Parathyroid adenoma (tissue), 2 donors: ENCODE measurements at regions not wholly inside any gene's neighbourhood (a gene's known extent, or its start where the extent isn't known, plus 50 kb on each side); places are given as distances from the start of the nearest gene placed in this dataset.

Experiments
- H2AFZ ChIP-seq: fragments of 300-600 bp; sonication (generic); one replicate; pipeline ENCODE4 v1.7.0; 2017; ENCODE audit warnings: antibody characterized with exemption, mild to moderate bottlenecking
- H3K27ac ChIP-seq: fragments of 300-600 bp; sonication (generic); one replicate; pipeline ENCODE4 v1.7.0; 2017
- H3K27me3 ChIP-seq: fragments of 300-600 bp; sonication (generic); one replicate; pipeline ENCODE4 v1.7.0; 2017; ENCODE audit warnings: low read length; ENCODE audit not compliant: control insufficient read depth, insufficient read depth
- H3K36me3 ChIP-seq: fragments of 300-600 bp; sonication (generic); one replicate; pipeline ENCODE4 v1.7.0; 2017; ENCODE audit warnings: low read length; ENCODE audit not compliant: control insufficient read depth, insufficient read depth
- H3K4me1 ChIP-seq: fragments of 300-600 bp; sonication (generic); one replicate; pipeline ENCODE4 v1.7.0; 2017; ENCODE audit warnings: control low read depth
- H3K4me2 ChIP-seq: fragments of 300-600 bp; sonication (generic); one replicate; pipeline ENCODE4 v1.7.0; 2017; ENCODE audit warnings: low read length
- H3K4me3 ChIP-seq: fragments of 300-600 bp; sonication (generic); one replicate; pipeline ENCODE4 v1.7.0; 2017; ENCODE audit warnings: low read depth, low read length
- H3K79me2 ChIP-seq: fragments of 300-600 bp; sonication (generic); one replicate; pipeline ENCODE4 v1.7.0; 2017; ENCODE audit warnings: control low read depth
- H3K9ac ChIP-seq: fragments of 300-600 bp; sonication (generic); one replicate; pipeline ENCODE4 v1.7.0; 2017; ENCODE audit warnings: mild to moderate bottlenecking
- H3K9me3 ChIP-seq: fragments of 300-600 bp; sonication (generic); one replicate; pipeline ENCODE4 v1.7.0; 2017; ENCODE audit warnings: low read length; ENCODE audit not compliant: control insufficient read depth
- CTCF ChIP-seq: fragments of 300-600 bp; sonication (generic); IDR thresholded peaks from one replicate; pipeline ENCODE4 v1.7.0; 2017; ENCODE audit warnings: antibody characterized with exemption, mild to moderate bottlenecking
- donor health status: primary hyperparathyroidism.

GRCh38 chr7:95718577-95719410, 53.6 kb upstream of the DYNC1I1 start:
- H3K4me3 ChIP-seq: no peak overlapping the region
- H3K27me3 ChIP-seq: no peaks in the 10 kb centered on the region
- H3K4me1 ChIP-seq: no peaks in the 10 kb centered on the region
- no peak overlapping the region for H3K9ac ChIP-seq
- no peak overlapping the region for H3K27ac ChIP-seq
- no peaks in the 10 kb centered on the region for H3K79me2 ChIP-seq
- no peak overlapping the region for H3K4me2 ChIP-seq
- TF ChIP-seq CTCF: no peak
- no peak overlapping the region for H2AFZ ChIP-seq
- no peaks in the 10 kb centered on the region for H3K36me3 ChIP-seq
- no peaks in the 10 kb centered on the region for H3K9me3 ChIP-seq

- no peak overlapping the region for H3K4me2 ChIP-seq
- H3K9ac ChIP-seq: no peak overlapping the region
- no peaks in the 10 kb centered on the region for H3K79me2 ChIP-seq
- H3K9me3 ChIP-seq: peaks cover 3% of the 10 kb centered on the region
- H3K27ac ChIP-seq: no peak overlapping the region
- no peak overlapping the region for H3K4me3 ChIP-seq
- no peaks in the 10 kb centered on the region for H3K27me3 ChIP-seq
- TF ChIP-seq CTCF: no peak
- no peaks in the 10 kb centered on the region for H3K4me1 ChIP-seq
- H2AFZ ChIP-seq: no peak overlapping the region
- no peaks in the 10 kb centered on the region for H3K36me3 ChIP-seq
Measured at GRCh38 chr7:95716357-95717122, 55.8 kb upstream of the DYNC1I1 start.

GRCh38 chr7:95715274-95715673, 57.1 kb upstream of the DYNC1I1 start:
- no peak overlapping the region for H3K4me3 ChIP-seq
- TF ChIP-seq CTCF: no peak
- H2AFZ ChIP-seq: no peak overlapping the region
- H3K9me3 ChIP-seq: peaks cover 3% of the 10 kb centered on the region
- no peak overlapping the region for H3K27ac ChIP-seq
- no peaks in the 10 kb centered on the region for H3K79me2 ChIP-seq
- H3K4me2 ChIP-seq: no peak overlapping the region
- no peaks in the 10 kb centered on the region for H3K36me3 ChIP-seq
- H3K9ac ChIP-seq: no peak overlapping the region
- no peaks in the 10 kb centered on the region for H3K27me3 ChIP-seq
- no peaks in the 10 kb centered on the region for H3K4me1 ChIP-seq

GRCh38 chr7:95710711-95711110, 61.6 kb upstream of the DYNC1I1 start:
- Histone ChIP-seq H3K4me1 (no peaks in the 10 kb centered on the region), H2AFZ (no peak overlapping the region), H3K4me3 (no peak overlapping the region), H3K79me2 (no peaks in the 10 kb centered on the region), H3K27me3 (no peaks in the 10 kb centered on the region), H3K9ac (no peak overlapping the region), H3K36me3 (no peaks in the 10 kb centered on the region), H3K9me3 (peaks cover 3% of the 10 kb centered on the region), H3K27ac (no peak overlapping the region), H3K4me2 (no peak overlapping the region)
- TF ChIP-seq CTCF: no peak
